H1 (cell line): ENCODE measurements at regions not wholly inside any gene's neighbourhood (a gene's known extent, or its start where the extent isn't known, plus 50 kb on each side); places are given as distances from the start of the nearest gene placed in this dataset.
A peak's percentile ranks its signal among the peaks of the same experiment; 100 is the strongest.

Source experiments
- CTCF ChIA-PET: fragments of 300-600 bp; sonication (Branson Sonifier 250); formaldehyde crosslinking; loops from one replicate; lab custom pipeline; 2021; ENCODE audit not compliant: partially characterized antibody; lab: Charles Lee
- POLR2A ChIA-PET: fragments of 300-600 bp; sonication (Branson Sonifier 250); formaldehyde crosslinking; loops from one replicate; lab custom pipeline; 2021; ENCODE audit warnings: inconsistent platforms; ENCODE audit not compliant: partially characterized antibody; lab: Charles Lee
- DNase-seq, 2 experiments: peaks; one replicate each; pipeline versions ENCODE4 v3.0.0 to v3.0.0-alpha.2; 2010 to 2022; ENCODE audit warnings: low spot score in 2 of 2, low read depth in 1 of 2, mixed read lengths in 1 of 2
- FAIRE-seq: peaks from 2 replicates; lab custom pipeline; 2011; peaks lifted over from hg19 to GRCh38; lab: Jason Lieb, UNC
- H2AFZ ChIP-seq: 2 replicates; pipeline ENCODE4 v1.8.1; 2012; ENCODE audit warnings: low read length, inconsistent platforms
- H2AK5ac ChIP-seq: 2 replicates; pipeline ENCODE4 v1.6.1; 2013; ENCODE audit warnings: low read depth, low read length
- H2BK120ac ChIP-seq: replicated peaks from 2 replicates; pipeline ENCODE3; 2013; ENCODE audit warnings: low read depth, low read length, inconsistent platforms
- H2BK12ac ChIP-seq: 2 replicates; pipeline ENCODE4 v1.6.1; 2013; ENCODE audit warnings: low read depth, low read length
- H2BK15ac ChIP-seq: 2 replicates; pipeline ENCODE4 v1.6.1; 2013; ENCODE audit warnings: low read length
- H2BK20ac ChIP-seq: 2 replicates; pipeline ENCODE4 v1.6.1; 2013; ENCODE audit warnings: low read length
- H2BK5ac ChIP-seq: 2 replicates; pipeline ENCODE4 v1.6.1; 2013; ENCODE audit warnings: low read depth, low read length
- H3K14ac ChIP-seq: 2 replicates; pipeline ENCODE4 v1.6.1; 2013; ENCODE audit warnings: inconsistent platforms; ENCODE audit not compliant: insufficient read length
- H3K18ac ChIP-seq: 2 replicates; pipeline ENCODE4 v1.6.1; 2013; ENCODE audit warnings: low read length; ENCODE audit errors: extremely low read depth
- H3K23ac ChIP-seq: 2 replicates; pipeline ENCODE4 v1.6.1; 2013; ENCODE audit warnings: inconsistent platforms; ENCODE audit not compliant: insufficient read length
- H3K23me2 ChIP-seq: 2 replicates; pipeline ENCODE4 v1.6.1; 2013; ENCODE audit warnings: low read depth, low read length
- H3K27ac ChIP-seq: 2 replicates; pipeline ENCODE4 v1.6.1; 2011; ENCODE audit warnings: low read depth, low read length, inconsistent platforms
- H3K27me3 ChIP-seq, 4 experiments: replicated peaks in 1 of 4; 1 replicate in 1 of 4; 2 replicates in 3 of 4; pipeline versions ENCODE4 v1.6.1 to v1.8.1; 2011 to 2013; ENCODE audit warnings: low read length in 3 of 4, mild to moderate bottlenecking in 3 of 4, inconsistent platforms in 2 of 4, mixed read lengths in 2 of 4, moderate library complexity in 1 of 4; ENCODE audit not compliant: control insufficient read depth in 3 of 4, insufficient read depth in 3 of 4; ENCODE audit errors: extremely low read depth in 1 of 4
- H3K36me3 ChIP-seq, 4 experiments: 2 replicates each; pipeline versions ENCODE4 v1.6.1 to v1.8.1; 2011 to 2013; ENCODE audit warnings: mild to moderate bottlenecking in 4 of 4, low read length in 3 of 4, moderate library complexity in 2 of 4, control low read depth in 1 of 4, inconsistent platforms in 1 of 4; ENCODE audit not compliant: insufficient read depth in 4 of 4, control insufficient read depth in 2 of 4
- H3K4ac ChIP-seq: replicated peaks from 2 replicates; pipeline ENCODE3; 2013; ENCODE audit warnings: low read length, low read depth, mixed read lengths, inconsistent platforms; ENCODE audit not compliant: insufficient read length
- H3K4me1 ChIP-seq, 4 experiments: replicated peaks in 1 of 4; 1 replicate in 1 of 4; 2 replicates in 3 of 4; pipeline versions ENCODE4 v1.6.1 to v1.8.1; 2011 to 2013; ENCODE audit warnings: low read length in 3 of 4, inconsistent platforms in 2 of 4, mixed read lengths in 1 of 4; ENCODE audit not compliant: insufficient read depth in 4 of 4, control insufficient read depth in 3 of 4
- H3K4me2 ChIP-seq, 2 experiments: 2 replicates each; pipeline versions ENCODE4 v1.6.1 to v1.8.1; 2011 to 2013; ENCODE audit warnings: low read depth in 2 of 2, low read length in 2 of 2, control low read depth in 1 of 2, inconsistent platforms in 1 of 2, mild to moderate bottlenecking in 1 of 2; ENCODE audit not compliant: insufficient read depth in 1 of 2
- H3K4me3 ChIP-seq, 4 experiments: fragments of 200-600, 300-600 bp in 1 of 4; sonication (generic), shearing (Covaris generic), sonication (Bioruptor Twin) in 1 of 4; 2 replicates each; pipeline versions ENCODE4 v1.5.1 to v1.8.1; 2011 to 2016; ENCODE audit warnings: low read length in 4 of 4, low read depth in 3 of 4, control low read depth in 2 of 4, inconsistent platforms in 2 of 4, mild to moderate bottlenecking in 2 of 4, mixed read lengths in 1 of 4, moderate library complexity in 1 of 4; ENCODE audit not compliant: insufficient read depth in 2 of 4; ENCODE audit errors: extremely low read depth in 1 of 4
- H3K56ac ChIP-seq: replicated peaks from 2 replicates; pipeline ENCODE3; 2013; ENCODE audit warnings: low read depth, mild to moderate bottlenecking, mixed read lengths, low read length, inconsistent platforms; ENCODE audit not compliant: insufficient read length
- H3K79me1 ChIP-seq: 2 replicates; pipeline ENCODE4 v1.6.1; 2013; ENCODE audit warnings: low read depth, low read length, control low read depth
- H3K79me2 ChIP-seq, 2 experiments: 2 replicates each; pipeline versions ENCODE4 v1.6.1 to v1.8.1; 2012 to 2013; ENCODE audit warnings: low read length in 2 of 2, mild to moderate bottlenecking in 2 of 2, inconsistent platforms in 1 of 2; ENCODE audit not compliant: insufficient read depth in 2 of 2, control insufficient read depth in 1 of 2
- H3K9ac ChIP-seq, 4 experiments: replicated peaks in 1 of 4; 1 replicate in 1 of 4; 2 replicates in 3 of 4; pipeline versions ENCODE4 v1.6.1 to v1.8.1; 2011 to 2013; ENCODE audit warnings: low read depth in 3 of 4, low read length in 3 of 4, control low read depth in 2 of 4, mild to moderate bottlenecking in 2 of 4, moderate library complexity in 2 of 4, inconsistent platforms in 1 of 4; ENCODE audit errors: extremely low read depth in 1 of 4
- H3K9me3 ChIP-seq, 2 experiments: 2 replicates each; pipeline versions ENCODE4 v1.6.1 to v1.8.1; 2012 to 2013; ENCODE audit warnings: mild to moderate bottlenecking in 2 of 2, moderate library complexity in 2 of 2, control low read depth in 1 of 2, inconsistent platforms in 1 of 2, low read depth in 1 of 2, low read length in 1 of 2, mixed read lengths in 1 of 2; ENCODE audit not compliant: insufficient read depth in 2 of 2
- H4K20me1 ChIP-seq, 2 experiments: replicated peaks in 1 of 2; 2 replicates each; pipeline versions ENCODE3 to v1.8.1; 2011 to 2013; ENCODE audit warnings: inconsistent platforms in 2 of 2, low read length in 2 of 2, mild to moderate bottlenecking in 1 of 2; ENCODE audit not compliant: insufficient read depth in 2 of 2, control insufficient read depth in 1 of 2
- H4K5ac ChIP-seq: 2 replicates; pipeline ENCODE4 v1.6.1; 2013; ENCODE audit warnings: low read length, low read depth, mixed read lengths, inconsistent platforms; ENCODE audit not compliant: insufficient read length
- H4K8ac ChIP-seq: 2 replicates; pipeline ENCODE4 v1.8.0; 2013; ENCODE audit warnings: mild to moderate bottlenecking, moderate library complexity, low read length, inconsistent platforms; ENCODE audit not compliant: insufficient read depth; ENCODE audit errors: extremely low read depth
- H4K91ac ChIP-seq: replicated peaks from 2 replicates; pipeline ENCODE3; 2013; ENCODE audit warnings: low read length, mixed read lengths, inconsistent platforms; ENCODE audit not compliant: insufficient read length
- CTCF ChIP-seq, 3 experiments: IDR thresholded peaks; 1 replicate in 2 of 3; 2 replicates in 1 of 3; pipeline versions ENCODE4 v1.5.1 to v1.6.1; 2011; ENCODE audit warnings: low read length in 3 of 3, mild to moderate bottlenecking in 3 of 3, inconsistent platforms in 2 of 3, low read depth in 1 of 3, moderate library complexity in 1 of 3; ENCODE audit not compliant: insufficient read depth in 1 of 3; ENCODE audit errors: control extremely low read depth in 1 of 3
- HDAC6 ChIP-seq: IDR thresholded peaks from one replicate; pipeline ENCODE4 v1.7.1; 2012; ENCODE audit warnings: low read depth, mild to moderate bottlenecking, inconsistent platforms, low read length, moderate library complexity
- RAD21 ChIP-seq, 2 experiments: IDR thresholded peaks in 1 of 2; conservative IDR thresholded peaks in 1 of 2; 2 replicates each; pipeline ENCODE4 v1.6.1; 2011; ENCODE audit warnings: low read depth in 2 of 2, low read length in 2 of 2, improper control_type of control experiment in 1 of 2, inconsistent platforms in 1 of 2, mild to moderate bottlenecking in 1 of 2, moderate library complexity in 1 of 2
- WGBS, 2 experiments: shearing (Covaris generic) in 1 of 2; methylation state at CpG; one replicate each; pipeline versions ENCODE4 v1.1.6 to v1.1.7; 2013 to 2015; ENCODE audit warnings: low lambda C conversion rate in 2 of 2, mixed read lengths in 2 of 2, inconsistent platforms in 1 of 2, low coverage in 1 of 2, missing lambda C conversion rate in 1 of 2; ENCODE audit not compliant: insufficient replicate concordance in 2 of 2, insufficient coverage in 1 of 2, insufficient read length in 1 of 2; ENCODE audit errors: extremely low coverage in 1 of 2, missing lambda C conversion rate in 1 of 2; 5-methylcytosine and 5-hydroxymethylcytosine counted together

GRCh38 chr13:107138486-107138885, 570.5 kb upstream of the ARGLU1 start:
- Histone ChIP-seq H4K20me1 (no peaks in the 10 kb centered on the region), H3K27ac (no peak overlapping the region), H3K9me3 (no peaks in the 10 kb centered on the region), H2BK12ac (no peak overlapping the region), H3K79me1 (no peaks in the 10 kb centered on the region), H2AFZ (no peak overlapping the region), H3K9ac (no peak overlapping the region), H3K14ac (no peak overlapping the region), H2BK20ac (no peak overlapping the region), H3K23me2 (no peaks in the 10 kb centered on the region), H3K4me1 (peaks cover 0 to 4% (median 0%) of the 10 kb centered on the region in 4 experiments; a peak in 1 of 7 replicates), H3K79me2 (no peaks in the 10 kb centered on the region), H4K91ac (no peak overlapping the region), H2AK5ac (no peak overlapping the region), H3K4ac (no peak overlapping the region), H2BK120ac (no peak overlapping the region), H2BK5ac (no peak overlapping the region), H4K8ac (no peak overlapping the region), H3K18ac (no peak overlapping the region), H4K5ac (no peak overlapping the region), H3K4me3 (no peak overlapping the region), H3K4me2 (no peak overlapping the region), H2BK15ac (no peak overlapping the region), H3K23ac (no peak overlapping the region), H3K36me3 (no peaks in the 10 kb centered on the region), H3K27me3 (no peaks in the 10 kb centered on the region), H3K56ac (no peak overlapping the region)
- WGBS, 2 experiments, result 92% methylated on average over 1 of the region's 1 CpG; no CpG with 5 or more reads in 1 of the 2 experiments
- ChIA-PET POLR2A (no interaction called here), CTCF (interaction anchor here (0.7 to 0.9 kb wide), 2 partner anchors 65 to 478 kb away, joined by 3 read pairs; no protein-coding TSS in a partner anchor)
- TF ChIP-seq RAD21 (IDR thresholded peaks at IDR 0.05 in 1 of 2, conservative IDR thresholded peaks at IDR 0.05 in 1 of 2; ENCODE audit: low read depth in 2 of 2, low read length in 2 of 2) (peak; percentile 54 to 68), CTCF (IDR thresholded peaks at IDR 0.05; ENCODE audit: control extremely low read depth in 1 of 3, insufficient read depth in 1 of 3, low read depth in 1 of 3, low read length in 3 of 3) (peak in 2 of 3 experiments; percentile 18 to 36; a peak in 2 of 4 replicates), HDAC6 (no peak)
- FAIRE-seq (no peak), DNase-seq (no peak)
